GM19025 (cell line): ENCODE measurements at regions not wholly inside any gene's neighbourhood (a gene's known extent, or its start where the extent isn't known, plus 50 kb on each side); places are given as distances from the start of the nearest gene placed in this dataset.
A peak's percentile ranks its signal among the peaks of the same experiment; 100 is the strongest.
"Not testable (repeated sequence)": the region's sequence is repeated elsewhere in the genome, so short reads cannot be mapped to it uniquely, and the experiment has no call there.

Source experiments
- ATAC-seq: cut with Tn5 transposase; IDR thresholded peaks from one replicate; pipeline ENCODE4 v1.9.1; 2021; ENCODE audit warnings: mild to moderate bottlenecking, low read depth, moderate library complexity; ENCODE audit not compliant: unreplicated experiment

DNA sequence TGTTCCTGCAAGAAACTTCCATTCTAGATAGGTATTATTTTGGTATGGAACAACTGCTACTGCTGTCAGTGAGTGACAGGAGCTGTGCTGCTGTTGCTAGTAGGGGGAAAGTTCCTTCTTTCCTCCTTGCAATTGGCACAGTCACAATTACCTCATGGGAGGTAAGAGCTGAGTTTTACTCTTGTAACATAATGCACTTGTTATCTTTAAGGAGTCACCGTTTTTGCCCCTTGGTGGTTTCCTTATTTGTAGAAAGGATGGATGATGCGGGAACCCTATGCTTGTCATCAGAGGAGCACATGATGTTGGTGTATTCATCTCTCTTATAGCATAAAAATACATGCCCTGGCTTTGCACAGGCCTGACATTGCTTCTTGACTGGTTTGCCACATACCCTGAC, 234.7 kb upstream of the NPY start:
- no peak for ATAC-seq

DNA sequence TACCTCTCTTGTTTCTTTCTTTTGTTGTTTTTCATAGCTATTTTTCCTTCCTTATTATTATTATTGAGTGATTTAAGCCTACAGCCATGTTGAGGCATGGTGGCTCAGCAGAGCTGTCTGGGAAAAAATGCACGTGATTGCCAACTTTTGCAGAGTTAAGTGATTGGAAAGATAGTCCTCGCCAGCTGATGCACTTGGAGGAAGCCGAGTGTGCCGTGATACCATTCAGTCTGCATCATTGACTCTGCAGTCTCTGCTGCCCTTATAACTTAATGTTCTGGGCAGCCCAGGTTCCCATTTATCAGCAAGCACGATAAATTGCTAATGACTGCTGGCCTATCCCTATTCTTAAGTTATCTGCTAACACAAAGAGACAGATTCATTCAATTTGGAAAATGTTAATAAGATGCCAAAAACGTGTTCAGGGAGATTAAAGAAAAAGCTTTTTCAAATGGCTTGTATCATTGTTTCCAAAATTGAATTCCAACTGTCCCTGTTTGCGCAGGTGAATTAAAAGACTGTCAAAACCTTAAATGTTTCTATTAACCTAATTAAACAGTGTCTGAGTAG, 232.9 kb upstream of the NPY start:
- ATAC-seq = no peak

DNA sequence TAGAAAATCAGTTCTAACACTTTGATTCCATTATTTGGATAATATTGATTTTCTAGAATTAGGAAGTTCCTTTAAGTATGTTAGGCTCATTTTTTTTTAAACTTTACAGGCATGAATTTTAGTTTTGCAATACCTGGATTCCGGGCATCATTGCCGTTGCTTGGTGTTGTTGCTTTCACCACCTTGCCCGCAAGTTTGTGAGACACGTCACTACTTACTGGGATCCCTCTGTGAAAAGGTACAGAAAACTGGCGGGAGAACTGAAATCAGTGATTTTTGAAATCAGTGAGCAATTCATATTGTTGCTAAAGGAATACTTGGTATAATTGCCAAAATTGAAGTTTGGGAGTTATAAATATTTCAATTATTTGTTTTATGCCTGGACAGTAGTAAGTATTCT, 232.3 kb upstream of the NPY start:
- no peak for ATAC-seq

- no peak for ATAC-seq
Measured at GRCh38 chr7:24052572-24053260, 231.3 kb upstream of the NPY start.

GRCh38 chr7:24054236-24054635, 229.8 kb upstream of the NPY start:
- no peak for ATAC-seq

DNA sequence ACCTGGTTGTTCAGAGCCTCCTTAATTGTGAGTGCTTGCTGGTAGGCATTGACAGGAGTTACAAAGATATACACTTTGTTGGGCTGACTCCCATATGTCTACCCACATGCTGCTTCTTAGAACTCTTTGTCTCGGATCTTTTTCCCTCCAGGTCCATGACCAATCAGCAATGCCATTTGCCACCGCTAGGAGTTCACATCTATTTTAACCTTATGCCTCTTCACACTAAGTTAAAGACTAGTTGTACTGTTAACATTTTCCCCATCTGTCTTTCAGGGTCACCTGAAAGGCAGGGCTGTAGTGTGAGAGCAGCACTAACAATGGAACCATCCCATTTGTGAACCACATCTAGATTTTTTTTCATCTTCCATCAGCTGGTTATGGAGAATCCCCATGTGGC, 226.7 kb upstream of the NPY start:
- no peak for ATAC-seq

GRCh38 chr7:24058953-24059352, 225.0 kb upstream of the NPY start:
- ATAC-seq = no peak

- no peak for ATAC-seq
Measured at GRCh38 chr7:24059775-24060174, 224.2 kb upstream of the NPY start.

GRCh38 chr7:24063721-24064120, 220.3 kb upstream of the NPY start:
- no peak for ATAC-seq

DNA sequence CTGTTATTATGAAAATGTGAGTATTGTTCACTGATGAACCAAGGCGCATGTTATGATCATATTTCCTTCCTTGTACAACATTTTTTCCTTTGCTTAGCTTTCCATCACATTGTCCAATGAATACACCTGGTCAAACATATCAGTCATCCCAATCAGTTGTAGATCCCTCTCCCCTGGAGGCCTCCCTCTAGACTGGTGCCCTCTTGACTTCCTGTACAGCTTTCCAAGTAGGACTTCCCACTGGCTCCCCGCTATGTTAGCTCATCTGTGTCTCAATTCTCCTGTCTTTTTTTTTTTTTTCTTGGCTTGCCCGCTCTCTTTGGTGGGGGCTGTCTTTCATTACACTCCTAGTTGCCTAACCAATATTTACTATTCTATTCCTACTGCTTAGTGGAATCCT, 214.2 kb upstream of the NPY start:
- no peak for ATAC-seq

DNA sequence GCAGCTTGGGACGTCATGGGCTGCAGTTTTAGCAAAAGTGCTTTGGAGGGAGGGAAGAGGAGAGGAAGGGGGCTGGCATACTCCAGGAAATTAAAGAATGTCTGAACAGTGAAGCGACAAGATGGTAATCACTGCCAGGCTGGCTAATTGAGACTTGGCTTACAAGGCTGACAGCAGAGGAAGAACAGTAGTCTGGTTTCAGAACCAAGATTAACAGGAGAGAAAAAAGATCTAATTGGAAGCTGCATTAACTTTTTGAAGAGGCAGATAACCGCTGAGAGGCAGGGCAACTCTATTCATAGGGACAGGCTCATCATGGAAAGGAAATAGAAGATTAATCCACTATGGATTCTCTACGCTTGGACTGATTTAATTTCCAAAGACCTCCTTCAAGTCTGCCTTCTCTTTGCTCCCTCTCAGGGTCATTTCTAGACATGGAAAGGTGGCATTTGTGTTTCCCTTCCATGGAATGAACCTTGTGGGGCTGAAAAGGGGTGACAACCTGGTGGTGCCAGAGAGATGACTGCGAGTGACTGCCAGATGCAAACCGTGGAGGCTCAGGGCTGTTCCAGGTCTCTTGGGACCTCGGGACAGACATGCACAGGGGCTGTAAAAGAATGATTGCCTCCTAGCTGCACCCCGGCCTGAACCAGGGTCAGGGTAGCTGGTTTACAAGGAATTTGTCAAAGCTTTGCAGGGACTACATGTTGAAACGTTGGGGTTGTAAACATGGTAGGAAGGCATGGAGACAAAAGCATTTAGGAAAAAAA, 210.2 kb upstream of the NPY start:
- ATAC-seq = no peak

DNA sequence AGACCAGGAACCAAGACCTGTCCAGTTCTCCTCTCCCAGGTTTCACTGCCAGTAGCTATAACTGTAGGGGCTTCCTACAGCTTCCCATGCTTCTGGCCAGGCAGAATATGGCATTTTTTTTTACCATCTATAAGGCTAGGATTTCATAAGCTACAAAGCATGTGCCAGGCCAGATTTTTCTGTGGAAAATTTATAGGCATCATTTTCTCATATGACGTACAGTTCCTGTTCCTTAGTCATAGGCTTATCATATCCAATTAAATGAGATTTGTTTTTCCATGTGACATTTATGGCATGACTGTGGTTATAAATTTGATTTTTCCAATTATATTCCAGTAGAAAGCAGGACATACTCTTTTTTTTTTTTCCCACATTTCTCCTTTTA, 208.6 kb upstream of the NPY start:
- no peak for ATAC-seq

GRCh38 chr7:24082826-24083225, 201.2 kb upstream of the NPY start:
- ATAC-seq = no peak

DNA sequence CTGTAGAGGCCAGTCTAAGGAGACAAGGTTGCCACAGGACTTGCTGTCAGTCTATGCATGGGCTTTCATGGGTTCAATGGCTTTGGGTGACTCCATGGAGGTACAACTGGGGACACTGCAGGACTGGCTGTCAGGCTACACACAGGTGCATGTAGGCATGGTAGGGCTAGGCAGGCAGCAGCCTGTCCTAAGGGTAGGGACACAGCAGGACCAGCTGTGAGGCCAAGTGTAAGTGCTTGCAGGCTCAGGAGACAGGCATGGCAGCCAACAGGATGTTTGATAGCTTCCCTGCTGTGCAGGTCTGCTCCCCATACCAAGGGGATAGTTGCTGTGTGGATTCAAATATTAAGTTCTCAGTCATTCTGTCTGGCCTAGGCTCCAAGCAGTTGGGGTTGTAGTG, 181.0 kb upstream of the NPY start:
- ATAC-seq = no peak

DNA sequence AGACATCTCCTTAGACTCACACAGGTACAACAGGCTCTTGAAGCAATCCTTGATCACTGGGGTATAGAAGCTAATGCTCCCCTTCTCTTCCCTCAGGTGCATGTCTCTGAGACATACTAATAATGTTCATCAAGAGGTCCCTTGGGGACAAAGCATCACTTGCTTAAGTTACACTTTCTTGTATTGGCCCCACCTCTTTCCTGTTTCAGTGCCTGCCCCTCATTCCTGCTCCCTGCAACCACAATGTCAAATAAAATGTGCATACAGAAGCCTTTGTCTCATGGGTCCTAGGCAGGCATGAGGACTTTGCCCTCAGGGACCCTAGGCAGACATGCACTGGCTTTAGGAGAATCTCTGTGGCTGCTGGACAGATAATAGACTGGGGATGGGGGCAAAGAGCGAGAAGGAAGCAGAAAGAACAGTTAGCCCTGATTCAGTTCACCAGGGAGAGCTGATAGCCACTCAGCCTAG, 175.0 kb upstream of the NPY start:
- peak; percentile 75 for ATAC-seq

- no peak for ATAC-seq
Measured at GRCh38 chr7:24110056-24110455, 173.9 kb upstream of the NPY start.

- ATAC-seq = no peak
Measured at GRCh38 chr7:24113506-24113905, 170.5 kb upstream of the NPY start.

GRCh38 chr7:24115661-24116060, 168.3 kb upstream of the NPY start:
- ATAC-seq = no peak

GRCh38 chr7:24117903-24118499, 166.0 kb upstream of the NPY start:
- not testable (repeated sequence) for ATAC-seq

DNA sequence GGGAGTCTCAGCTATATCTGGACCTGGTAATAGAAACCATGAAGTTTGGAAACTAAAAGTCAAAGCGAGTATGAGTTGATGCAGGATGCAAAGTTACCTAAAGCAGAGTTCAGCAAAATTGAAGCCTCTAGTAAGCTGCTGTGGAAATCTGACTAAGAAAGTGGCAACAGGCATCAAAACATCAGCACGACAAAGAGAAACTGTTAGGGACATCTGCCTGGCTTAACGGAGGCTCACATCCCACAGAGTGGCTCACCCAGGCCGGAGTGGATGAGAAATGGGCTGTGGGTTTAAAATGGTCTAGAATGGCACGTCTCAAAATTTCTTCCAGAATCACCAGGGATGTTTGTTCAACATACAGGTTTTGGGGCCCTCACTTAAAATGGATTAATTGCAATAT, 164.1 kb upstream of the NPY start:
- no peak for ATAC-seq

GRCh38 chr7:24123076-24123475, 160.9 kb upstream of the NPY start:
- no peak for ATAC-seq
